ENCODE measurements at regions not wholly inside any gene's neighbourhood (a gene's known extent, or its start where the extent isn't known, plus 50 kb on each side); places are given as distances from the start of the nearest gene placed in this dataset.

DNA sequence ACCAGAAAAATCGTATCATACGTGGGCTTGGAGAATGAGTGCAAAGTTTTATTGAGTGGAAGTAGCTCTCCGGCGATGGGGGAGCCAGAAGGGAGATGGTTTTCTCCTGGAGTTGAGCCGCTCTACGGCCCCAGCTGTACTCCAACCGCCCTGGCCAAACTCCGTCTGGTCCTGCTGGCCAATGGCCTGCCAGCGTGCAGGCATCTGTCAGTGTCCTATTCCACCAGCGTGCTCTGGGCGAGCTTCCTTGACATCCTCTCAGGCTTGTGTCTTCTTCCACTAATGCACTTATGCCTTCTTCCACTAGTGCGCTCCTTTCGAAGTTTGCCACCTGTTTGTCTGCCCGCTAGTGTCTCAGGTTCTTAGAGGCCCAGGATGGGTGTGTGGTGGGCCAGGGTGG, 345.5 kb upstream of the CDH19 start (continued):
- no peak for TF ChIP-seq YY1 (IDR thresholded peaks at IDR 0.05; ENCODE audit: low read depth, low read length)

DNA sequence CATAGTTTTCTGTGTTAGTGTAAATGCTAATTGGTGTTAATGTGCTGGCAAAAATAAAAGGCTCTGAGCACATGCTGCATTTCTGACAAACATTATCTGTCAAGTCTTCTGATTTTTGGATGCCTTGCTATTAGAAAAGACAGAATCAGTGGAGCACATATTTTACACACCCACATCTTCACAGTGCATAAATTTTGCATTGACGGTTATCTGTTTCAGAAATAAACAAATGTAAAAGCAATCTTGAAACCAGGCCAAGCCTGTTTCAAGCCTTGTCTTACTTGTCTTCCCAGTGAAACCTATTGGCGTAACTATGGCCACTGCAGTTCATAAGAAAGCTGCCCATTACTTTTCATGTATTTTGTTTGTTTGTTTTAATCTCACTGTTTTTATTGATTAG, 333.7 kb upstream of the CDH19 start:
- Histone ChIP-seq H4K5ac (ENCODE audit: insufficient read length, low read depth, low read length) (no peak overlapping the region), H2BK20ac (ENCODE audit: low read length) (no peak overlapping the region), H3K56ac (replicated peaks; ENCODE audit: insufficient read length, low read depth, low read length) (no peak overlapping the region), H3K4me1 (replicated peaks in 1 of 4; ENCODE audit: control insufficient read depth in 3 of 4, insufficient read depth in 4 of 4, low read length in 3 of 4) (no peaks in the 10 kb centered on the region), H4K8ac (ENCODE audit: extremely low read depth, insufficient read depth, low read length) (no peak overlapping the region), H3K14ac (ENCODE audit: insufficient read length) (no peak overlapping the region), H3K79me2 (ENCODE audit: control insufficient read depth in 1 of 2, insufficient read depth in 2 of 2, low read length in 2 of 2) (no peaks in the 10 kb centered on the region), H2BK12ac (ENCODE audit: low read depth, low read length) (no peak overlapping the region), H2AFZ (ENCODE audit: low read length) (no peak overlapping the region), H3K23me2 (ENCODE audit: low read depth, low read length) (no peaks in the 10 kb centered on the region), H2BK120ac (replicated peaks; ENCODE audit: low read depth, low read length) (no peak overlapping the region), H2BK15ac (ENCODE audit: low read length) (no peak overlapping the region), H3K27ac (ENCODE audit: low read depth, low read length) (no peak overlapping the region), H3K4ac (replicated peaks; ENCODE audit: insufficient read length, low read depth, low read length) (no peak overlapping the region), H3K27me3 (replicated peaks in 1 of 4; ENCODE audit: control insufficient read depth in 3 of 4, extremely low read depth in 1 of 4, insufficient read depth in 3 of 4, low read length in 3 of 4) (peaks cover 0 to 1% (median 0%) of the 10 kb centered on the region in 4 experiments; a peak in 1 of 7 replicates), H3K4me3 (ENCODE audit: extremely low read depth in 1 of 4, insufficient read depth in 2 of 4, low read depth in 3 of 4, low read length in 4 of 4) (no peak overlapping the region), H3K9ac (replicated peaks in 1 of 4; ENCODE audit: extremely low read depth in 1 of 4, low read depth in 3 of 4, low read length in 3 of 4) (no peak overlapping the region), H4K20me1 (replicated peaks in 1 of 2; ENCODE audit: control insufficient read depth in 1 of 2, insufficient read depth in 2 of 2, low read length in 2 of 2) (no peaks in the 10 kb centered on the region), H2AK5ac (ENCODE audit: low read depth, low read length) (no peak overlapping the region), H3K23ac (ENCODE audit: insufficient read length) (no peak overlapping the region), H2BK5ac (ENCODE audit: low read depth, low read length) (no peak overlapping the region), H3K36me3 (ENCODE audit: control insufficient read depth in 2 of 4, insufficient read depth in 4 of 4, low read length in 3 of 4) (no peaks in the 10 kb centered on the region), H3K4me2 (ENCODE audit: insufficient read depth in 1 of 2, low read depth in 2 of 2, low read length in 2 of 2) (no peak overlapping the region), H4K91ac (replicated peaks; ENCODE audit: insufficient read length, low read length) (no peak overlapping the region), H3K79me1 (ENCODE audit: low read depth, low read length) (no peaks in the 10 kb centered on the region), H3K18ac (ENCODE audit: extremely low read depth, low read length) (no peak overlapping the region), H3K9me3 (ENCODE audit: insufficient read depth in 2 of 2, low read depth in 1 of 2, low read length in 1 of 2) (peaks cover 0 to 6% of the 10 kb centered on the region in 2 experiments; a peak in 1 of 4 replicates)
- no peak for DNase-seq (ENCODE audit: low read depth in 1 of 2, low spot score in 2 of 2)
- POLR2A ChIA-PET (ENCODE audit: partially characterized antibody), result no interaction called here
- FAIRE-seq, result no peak
- 93% methylated on average over 2 of the region's 2 CpGs; no CpG with 5 or more reads in 1 of the 2 experiments for WGBS, 2 experiments (ENCODE audit: extremely low coverage in 1 of 2, insufficient coverage in 1 of 2, insufficient read length in 1 of 2, insufficient replicate concordance in 2 of 2, low coverage in 1 of 2, low lambda C conversion rate in 2 of 2, missing lambda C conversion rate in 1 of 2)
- CTCF ChIA-PET (ENCODE audit: partially characterized antibody), result interaction anchor here (0.6 kb wide), 1 partner anchor 125 kb away, joined by 3 read pairs; no protein-coding TSS in a partner anchor
- TF ChIP-seq JUND (IDR thresholded peaks at IDR 0.05; ENCODE audit: low read length) (no peak), SP1 (IDR thresholded peaks at IDR 0.05; ENCODE audit: low read depth, low read length) (no peak), TBP (IDR thresholded peaks at IDR 0.05; ENCODE audit: low read depth, low read length) (no peak), POLR2AphosphoS5 (IDR thresholded peaks at IDR 0.05; ENCODE audit: low read depth, low read length) (no peak), TAF7 (optimal IDR thresholded peaks at IDR 0.05; ENCODE audit: borderline replicate concordance, low read depth, low read length) (no peak), BRCA1 (IDR thresholded peaks at IDR 0.05; ENCODE audit: low read depth, low read length) (no peak), NRF1 (IDR thresholded peaks at IDR 0.05; ENCODE audit: low read depth, low read length) (no peak), TAF1 (IDR thresholded peaks at IDR 0.05; ENCODE audit: low read depth, low read length) (no peak), SIX5 (IDR thresholded peaks at IDR 0.05; ENCODE audit: low read depth, low read length) (no peak), SP4 (IDR thresholded peaks at IDR 0.05; ENCODE audit: low read length) (no peak), KDM1A (IDR thresholded peaks at IDR 0.05; ENCODE audit: borderline replicate concordance, low read length) (no peak), TCF12 (IDR thresholded peaks at IDR 0.05; ENCODE audit: low read depth, low read length) (no peak), EGR1 (IDR thresholded peaks at IDR 0.05; ENCODE audit: borderline replicate concordance, low read depth, low read length) (no peak), RBBP5 (IDR thresholded peaks at IDR 0.05; ENCODE audit: borderline replicate concordance, low read depth, low read length) (no peak), ZNF274 (IDR thresholded peaks at IDR 0.05; ENCODE audit: borderline replicate concordance, extremely low read depth, low read length) (no peak)

Data from H1 (cell line).